H9 (cell line): ENCODE measurements at regions not wholly inside any gene's neighbourhood (a gene's known extent, or its start where the extent isn't known, plus 50 kb on each side); places are given as distances from the start of the nearest gene placed in this dataset.

Experiments used
- DNase-seq: peaks from one replicate; pipeline ENCODE4 v3.0.0-alpha.2; 2017
- H2AFZ ChIP-seq: one replicate; pipeline ENCODE4 v1.6.1; 2013; ENCODE audit warnings: mild to moderate bottlenecking, low read length, control low read depth, moderate library complexity
- H2AK5ac ChIP-seq: 2 replicates; pipeline ENCODE4 v1.6.1; 2013; ENCODE audit warnings: low read length, control low read depth, mixed read lengths; ENCODE audit not compliant: insufficient read length
- H2BK120ac ChIP-seq: one replicate; pipeline ENCODE4 v1.6.1; 2013; ENCODE audit warnings: low read depth, mild to moderate bottlenecking, low read length, control low read depth, inconsistent platforms; ENCODE audit not compliant: poor library complexity, severe bottlenecking
- H2BK12ac ChIP-seq: 2 replicates; pipeline ENCODE4 v1.6.1; 2013; ENCODE audit warnings: low read length, control low read depth, mixed read lengths, low read depth; ENCODE audit not compliant: insufficient read length
- H2BK15ac ChIP-seq: 2 replicates; pipeline ENCODE4 v1.6.1; 2013; ENCODE audit warnings: low read depth, low read length, control low read depth
- H2BK20ac ChIP-seq: one replicate; pipeline ENCODE4 v1.6.1; 2013; ENCODE audit warnings: low read depth, mild to moderate bottlenecking, low read length, control low read depth, inconsistent platforms; ENCODE audit not compliant: poor library complexity, severe bottlenecking
- H2BK5ac ChIP-seq: 2 replicates; pipeline ENCODE4 v1.6.1; 2013; ENCODE audit warnings: low read length, control low read depth, mixed read lengths; ENCODE audit not compliant: insufficient read length
- H3K14ac ChIP-seq: 2 replicates; pipeline ENCODE4 v1.6.1; 2013; ENCODE audit warnings: low read length, control low read depth; ENCODE audit not compliant: insufficient read depth
- H3K18ac ChIP-seq: 2 replicates; pipeline ENCODE4 v1.6.1; 2013; ENCODE audit warnings: low read depth, mild to moderate bottlenecking, mixed read lengths, low read length, control low read depth; ENCODE audit not compliant: insufficient read length
- H3K23ac ChIP-seq: 2 replicates; pipeline ENCODE4 v1.6.1; 2013; ENCODE audit warnings: low read length, control low read depth, mixed read lengths, low read depth; ENCODE audit not compliant: insufficient read length
- H3K23me2 ChIP-seq: 2 replicates; pipeline ENCODE4 v1.6.1; 2013; ENCODE audit warnings: low read depth, mild to moderate bottlenecking, mixed read lengths, low read length, control low read depth; ENCODE audit not compliant: insufficient read length, poor library complexity, severe bottlenecking
- H3K27ac ChIP-seq: 2 replicates; pipeline ENCODE4 v1.5.1; 2013; ENCODE audit warnings: low read length, control low read depth, mixed read lengths, low read depth; ENCODE audit not compliant: insufficient read length
- H3K27me3 ChIP-seq: 2 replicates; pipeline ENCODE4 v1.6.1; 2013; ENCODE audit warnings: low read length, control low read depth, inconsistent platforms; ENCODE audit not compliant: insufficient read depth
- H3K4ac ChIP-seq: 2 replicates; pipeline ENCODE4 v1.6.1; 2013; ENCODE audit warnings: low read depth, mild to moderate bottlenecking, control low read depth, inconsistent platforms, low read length, moderate library complexity
- H3K4me1 ChIP-seq: 2 replicates; pipeline ENCODE4 v1.6.1; 2013; ENCODE audit warnings: low read length, control low read depth, inconsistent platforms; ENCODE audit not compliant: insufficient read depth
- H3K4me2 ChIP-seq: 2 replicates; pipeline ENCODE4 v1.6.1; 2013; ENCODE audit warnings: low read length, control low read depth, mixed read lengths; ENCODE audit not compliant: insufficient read length, insufficient read depth
- H3K56ac ChIP-seq: 2 replicates; pipeline ENCODE4 v1.6.1; 2013; ENCODE audit warnings: low read depth, mild to moderate bottlenecking, mixed read lengths, low read length, control low read depth; ENCODE audit not compliant: insufficient read length
- H3K79me1 ChIP-seq: 2 replicates; pipeline ENCODE4 v1.6.1; 2013; ENCODE audit warnings: low read depth, mild to moderate bottlenecking, moderate library complexity, low read length, control low read depth, inconsistent platforms; ENCODE audit not compliant: insufficient read depth, poor library complexity, severe bottlenecking
- H3K79me2 ChIP-seq: 2 replicates; pipeline ENCODE4 v1.6.1; 2013; ENCODE audit warnings: low read length, control low read depth, inconsistent platforms; ENCODE audit not compliant: insufficient read depth
- H3K9ac ChIP-seq: 2 replicates; pipeline ENCODE4 v1.6.1; 2013; ENCODE audit warnings: low read length, control low read depth, mixed read lengths; ENCODE audit not compliant: insufficient read length; ENCODE audit errors: extremely low read depth
- H3K9me3 ChIP-seq: one replicate; pipeline ENCODE4 v1.6.1; 2013; ENCODE audit warnings: low read depth, low read length, inconsistent platforms; ENCODE audit not compliant: control insufficient read depth
- H3T11ph ChIP-seq: one replicate; pipeline ENCODE4 v1.6.1; 2013; ENCODE audit warnings: mild to moderate bottlenecking, low read length, control low read depth, inconsistent platforms
- H4K20me1 ChIP-seq: one replicate; pipeline ENCODE4 v1.6.1; 2013; ENCODE audit not compliant: control insufficient read depth, insufficient read length, insufficient read depth
- H4K5ac ChIP-seq: 2 replicates; pipeline ENCODE4 v1.6.1; 2013; ENCODE audit warnings: low read depth, mild to moderate bottlenecking, mixed read lengths, low read length, control low read depth; ENCODE audit not compliant: insufficient read length
- H4K8ac ChIP-seq: replicated peaks from 2 replicates; pipeline ENCODE4 v1.6.1; 2013; ENCODE audit warnings: low read length, control low read depth, mixed read lengths, low read depth; ENCODE audit not compliant: insufficient read length
- H4K91ac ChIP-seq: 2 replicates; pipeline ENCODE4 v1.6.1; 2013; ENCODE audit warnings: low read depth, mild to moderate bottlenecking, moderate library complexity, mixed read lengths, low read length, control low read depth; ENCODE audit not compliant: insufficient read length
- H3K27ac Mint-ChIP-seq, 3 experiments: 2 replicates in 2 of 3; 3 replicates in 1 of 3; pipeline ENCODE4 v1.8.0; 2020 to 2021; ENCODE audit warnings: mixed read lengths in 3 of 3, mild to moderate bottlenecking in 1 of 3, moderate library complexity in 1 of 3
- H3K27me3 Mint-ChIP-seq: 2 replicates; pipeline ENCODE4 v1.8.0; 2021; ENCODE audit warnings: low read depth, mild to moderate bottlenecking, moderate library complexity, mixed read lengths
- H3K36me3 Mint-ChIP-seq, 3 experiments: 2 replicates in 2 of 3; 3 replicates in 1 of 3; pipeline ENCODE4 v1.8.0; 2020 to 2021; ENCODE audit warnings: low read depth in 3 of 3, mixed read lengths in 3 of 3; ENCODE audit not compliant: insufficient read depth in 1 of 3
- H3K4me1 Mint-ChIP-seq, 2 experiments: 2 replicates each; pipeline ENCODE4 v1.8.0; 2020; ENCODE audit warnings: mixed read lengths in 2 of 2
- H3K4me3 Mint-ChIP-seq, 2 experiments: 2 replicates in 1 of 2; 3 replicates in 1 of 2; pipeline ENCODE4 v1.8.0; 2020 to 2021; ENCODE audit warnings: mild to moderate bottlenecking in 2 of 2, mixed read lengths in 2 of 2, moderate library complexity in 1 of 2
- H3K9me3 Mint-ChIP-seq, 2 experiments: 2 replicates in 1 of 2; 3 replicates in 1 of 2; pipeline ENCODE4 v1.8.0; 2020; ENCODE audit warnings: mild to moderate bottlenecking in 2 of 2, mixed read lengths in 2 of 2, moderate library complexity in 1 of 2
- CTCF ChIP-seq: fragments of 200-600 bp; sonication (generic); conservative IDR thresholded peaks from 3 replicates; pipeline ENCODE4 v1.8.0; 2021; ENCODE audit warnings: antibody characterized with exemption, mild to moderate bottlenecking
- WGBS: extraction: QIAGEN DNeasy Blood & Tissue Kit; methylation state at CpG from one replicate; pipeline ENCODE4 v1.1.7; 2013; ENCODE audit warnings: missing lambda C conversion rate, low lambda C conversion rate, mixed read lengths; ENCODE audit not compliant: insufficient read length; ENCODE audit errors: extremely low coverage; 5-methylcytosine and 5-hydroxymethylcytosine counted together

GRCh38 chr2:100754951-100755350, 65.0 kb upstream of the NPAS2 start:
- Mint-ChIP-seq H3K4me3 (no peak overlapping the region), H3K27me3 (peaks cover 16% of the 10 kb centered on the region), H3K27ac (no peak overlapping the region), H3K9me3 (no peaks in the 10 kb centered on the region), H3K4me1 (peaks cover 0 to 4% of the 10 kb centered on the region in 2 experiments; a peak in 2 of 4 replicates), H3K36me3 (no peaks in the 10 kb centered on the region; a peak in 2 of 7 replicates)
- no peaks in the 10 kb centered on the region for H3K79me1 ChIP-seq
- no peak overlapping the region for H2BK20ac ChIP-seq
- H3K56ac ChIP-seq, result no peak overlapping the region
- H2BK15ac ChIP-seq, result no peak overlapping the region
- H2BK120ac ChIP-seq, result no peak overlapping the region
- no peaks in the 10 kb centered on the region for H4K20me1 ChIP-seq
- H2BK5ac ChIP-seq, result no peak overlapping the region
- no peak overlapping the region for H4K5ac ChIP-seq
- H3K18ac ChIP-seq, result no peak overlapping the region
- H3K4me1 ChIP-seq, result no peaks in the 10 kb centered on the region
- H3K14ac ChIP-seq, result no peak overlapping the region
- H3K9me3 ChIP-seq, result no peaks in the 10 kb centered on the region
- DNase-seq, result no peak
- no peaks in the 10 kb centered on the region for H3K27me3 ChIP-seq
- H3K4me2 ChIP-seq, result no peak overlapping the region
- H3K4ac ChIP-seq, result no peak overlapping the region
- no peak overlapping the region for H2AFZ ChIP-seq
- no peak overlapping the region for H4K8ac ChIP-seq
- no peak overlapping the region for H3K23ac ChIP-seq
- H2AK5ac ChIP-seq, result no peak overlapping the region
- no peak overlapping the region for H3K27ac ChIP-seq
- no peak overlapping the region for H2BK12ac ChIP-seq
- no peak overlapping the region for H3T11ph ChIP-seq
- H3K23me2 ChIP-seq, result no peaks in the 10 kb centered on the region
- no peaks in the 10 kb centered on the region; the same call in 1 of the 2 replicates for H3K79me2 ChIP-seq
- no CpG with 5 or more reads among the region's 4 CpGs for WGBS
- no peak overlapping the region for H3K9ac ChIP-seq
- TF ChIP-seq CTCF, result no peak
- H4K91ac ChIP-seq, result no peak overlapping the region
